ENCODE measurements at regions not wholly inside any gene's neighbourhood (a gene's known extent, or its start where the extent isn't known, plus 50 kb on each side); places are given as distances from the start of the nearest gene placed in this dataset.

DNA sequence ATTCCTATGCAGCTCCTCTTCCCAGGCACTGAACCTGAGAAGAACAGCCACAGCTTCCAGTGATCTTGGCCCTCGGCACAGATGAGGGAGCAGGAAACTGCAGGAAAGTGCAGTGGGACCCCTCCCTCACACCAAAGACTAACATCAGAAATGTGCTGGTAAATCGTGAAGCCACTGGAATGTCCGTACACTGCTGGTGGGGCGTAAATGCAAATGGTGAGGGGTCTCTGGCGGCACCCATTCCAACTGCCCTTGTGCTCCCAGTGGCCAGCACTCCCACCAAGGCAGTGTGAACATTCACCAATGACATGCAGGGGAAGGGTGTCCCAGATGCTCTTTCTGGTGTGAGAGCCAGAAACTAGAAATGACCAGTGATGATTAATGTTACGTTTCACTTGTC, 574.0 kb downstream of the BRD1 start:
- no peak for DNase-seq (ENCODE audit: low spot score in 2 of 2)
- no peaks in the 10 kb centered on the region for H3K9me3 ChIP-seq
- in situ Hi-C loops (cut with MboI; ENCODE audit: low sequenced_read_pairs), result no loop called here

DNA sequence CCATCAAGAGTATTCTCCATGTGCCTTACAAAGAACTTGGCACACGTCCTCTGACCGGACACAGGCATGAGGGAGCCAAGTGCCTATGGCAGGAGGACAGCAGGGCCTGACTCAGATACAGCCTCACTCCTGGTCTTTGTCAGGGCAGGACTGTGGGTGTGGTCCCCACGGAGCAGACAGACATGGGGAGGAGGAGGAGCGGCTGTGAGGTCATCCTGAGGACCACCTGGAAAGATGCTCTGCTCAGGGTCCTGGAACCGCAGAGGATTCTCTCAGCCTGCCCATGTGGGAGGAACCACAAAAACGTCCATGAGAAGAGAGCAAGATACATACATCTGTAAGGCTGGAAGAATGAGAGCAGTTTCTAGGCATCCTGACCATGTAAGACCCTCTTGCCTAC, 576.3 kb downstream of the BRD1 start:
- Histone ChIP-seq H3K36me3 (replicated peaks) (no peaks in the 10 kb centered on the region), H3K27me3 (ENCODE audit: low read depth) (no peaks in the 10 kb centered on the region), H3K4me1 (no peaks in the 10 kb centered on the region), H3K4me3 (no peak overlapping the region), H3K9me3 (no peaks in the 10 kb centered on the region)
- in situ Hi-C loops (cut with MboI; ENCODE audit: low sequenced_read_pairs), result no loop called here
- DNase-seq (ENCODE audit: low spot score in 2 of 2), result no peak

More for the DNA sequence above, 574.0 kb downstream of the BRD1 start:
- no peak overlapping the region for H3K4me3 ChIP-seq
- no peaks in the 10 kb centered on the region for H3K4me1 ChIP-seq
- no peaks in the 10 kb centered on the region for H3K27me3 ChIP-seq (ENCODE audit: low read depth)
- no peaks in the 10 kb centered on the region for H3K36me3 ChIP-seq (replicated peaks)

GRCh38 chr22:49247194-49247924, 580.3 kb downstream of the BRD1 start:
- Histone ChIP-seq H3K4me1 (no peaks in the 10 kb centered on the region), H3K27me3 (ENCODE audit: low read depth) (no peaks in the 10 kb centered on the region), H3K9me3 (no peaks in the 10 kb centered on the region), H3K4me3 (no peak overlapping the region), H3K36me3 (replicated peaks) (no peaks in the 10 kb centered on the region)
- in situ Hi-C loops (cut with MboI; ENCODE audit: low sequenced_read_pairs), result no loop called here
- no peak for DNase-seq (ENCODE audit: low spot score in 2 of 2)

GRCh38 chr22:49244466-49245420, 582.9 kb downstream of the BRD1 start:
- no peak for DNase-seq (ENCODE audit: low spot score in 2 of 2)
- Histone ChIP-seq H3K27me3 (ENCODE audit: low read depth) (no peaks in the 10 kb centered on the region), H3K9me3 (no peaks in the 10 kb centered on the region), H3K36me3 (replicated peaks) (no peaks in the 10 kb centered on the region), H3K4me3 (no peak overlapping the region), H3K4me1 (no peaks in the 10 kb centered on the region)
- in situ Hi-C loops (cut with MboI; ENCODE audit: low sequenced_read_pairs), result no loop called here

GRCh38 chr22:49243965-49244364, 583.7 kb downstream of the BRD1 start:
- H3K9me3 ChIP-seq, result no peaks in the 10 kb centered on the region
- no peak overlapping the region for H3K4me3 ChIP-seq
- H3K36me3 ChIP-seq (replicated peaks), result no peaks in the 10 kb centered on the region
- no peak for DNase-seq (ENCODE audit: low spot score in 2 of 2)
- H3K27me3 ChIP-seq (ENCODE audit: low read depth), result no peaks in the 10 kb centered on the region
- in situ Hi-C loops (cut with MboI; ENCODE audit: low sequenced_read_pairs), result no loop called here
- no peaks in the 10 kb centered on the region for H3K4me1 ChIP-seq

- Histone ChIP-seq H3K4me1 (no peaks in the 10 kb centered on the region), H3K36me3 (replicated peaks) (no peaks in the 10 kb centered on the region), H3K27me3 (ENCODE audit: low read depth) (no peaks in the 10 kb centered on the region), H3K4me3 (no peak overlapping the region), H3K9me3 (no peaks in the 10 kb centered on the region)
- DNase-seq (ENCODE audit: low spot score in 2 of 2), result no peak
- in situ Hi-C loops (cut with MboI; ENCODE audit: low sequenced_read_pairs), result no loop called here
These were observed 584.3 kb downstream of the BRD1 start for GRCh38 chr22:49243335-49243734.

DNA sequence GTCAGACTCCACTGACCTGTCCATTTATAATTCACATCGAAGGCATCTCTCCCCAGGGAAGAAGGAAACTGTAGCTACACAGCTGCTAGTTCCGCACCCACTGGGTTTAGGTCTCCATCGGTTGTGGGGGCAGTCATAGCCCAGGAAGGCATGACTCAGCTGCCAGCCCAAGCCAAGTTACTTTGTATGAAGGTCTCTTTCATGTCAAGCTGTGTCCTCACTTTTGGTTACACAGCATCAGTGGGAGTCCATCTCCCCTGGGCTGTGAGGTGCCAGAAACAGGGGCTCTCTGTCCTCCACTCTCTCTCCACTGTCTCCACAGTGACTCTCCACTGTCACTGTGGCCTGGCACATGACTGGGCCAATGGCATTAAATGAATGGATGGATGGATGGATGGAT, 585.2 kb downstream of the BRD1 start:
- H3K27me3 ChIP-seq (ENCODE audit: low read depth), result no peaks in the 10 kb centered on the region
- in situ Hi-C loops (cut with MboI; ENCODE audit: low sequenced_read_pairs), result no loop called here
- no peaks in the 10 kb centered on the region for H3K9me3 ChIP-seq
- no peaks in the 10 kb centered on the region for H3K4me1 ChIP-seq
- DNase-seq (ENCODE audit: low spot score in 2 of 2), result no peak
- H3K4me3 ChIP-seq, result no peak overlapping the region
- H3K36me3 ChIP-seq (replicated peaks), result no peaks in the 10 kb centered on the region

DNA sequence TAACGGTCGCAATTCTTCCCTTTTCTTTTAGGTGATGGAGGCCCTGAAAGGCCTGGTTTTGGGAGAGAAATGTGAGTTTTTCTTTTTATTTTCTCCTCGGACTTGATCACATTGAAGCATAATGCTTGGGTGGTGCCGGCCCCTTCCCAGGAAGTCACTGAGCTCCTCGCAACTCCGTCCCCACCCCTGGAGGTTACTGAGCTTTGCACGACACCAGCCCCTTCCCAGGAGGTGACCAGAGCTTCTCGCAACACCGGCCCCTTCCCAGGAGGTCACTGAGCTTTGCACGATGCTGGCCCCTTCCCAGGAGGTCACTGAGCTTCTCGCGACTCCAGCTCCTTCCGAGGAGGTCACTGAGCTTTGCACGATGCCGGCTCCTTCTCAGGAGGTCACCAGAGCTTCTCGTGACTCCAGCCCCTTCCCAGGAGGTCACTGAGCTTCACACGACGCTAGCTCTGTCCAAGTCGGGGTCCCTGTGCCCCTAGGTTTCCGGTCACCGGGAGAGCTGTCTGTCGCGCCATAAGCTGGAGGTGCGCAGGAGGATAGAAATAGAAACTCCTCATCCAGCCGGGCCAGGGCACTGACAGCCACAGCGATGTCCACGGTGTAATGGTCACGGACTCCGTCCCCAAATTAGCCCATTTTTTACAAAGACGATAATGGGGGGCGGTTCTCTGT, 586.4 kb downstream of the BRD1 start:
- Histone ChIP-seq H3K27me3 (ENCODE audit: low read depth) (no peaks in the 10 kb centered on the region), H3K9me3 (no peaks in the 10 kb centered on the region)
- in situ Hi-C loops (cut with MboI; ENCODE audit: low sequenced_read_pairs), result no loop called here

GRCh38 chr22:49240472-49240871, 587.2 kb downstream of the BRD1 start:
- no peaks in the 10 kb centered on the region for H3K27me3 ChIP-seq (ENCODE audit: low read depth)
- in situ Hi-C loops (cut with MboI; ENCODE audit: low sequenced_read_pairs), result no loop called here
- DNase-seq (ENCODE audit: low spot score in 2 of 2), result no peak
- no peaks in the 10 kb centered on the region for H3K4me1 ChIP-seq
- no peak overlapping the region for H3K4me3 ChIP-seq
- no peaks in the 10 kb centered on the region for H3K36me3 ChIP-seq (replicated peaks)
- no peaks in the 10 kb centered on the region for H3K9me3 ChIP-seq

More for the DNA sequence above, 586.4 kb downstream of the BRD1 start:
- no peaks in the 10 kb centered on the region for H3K4me1 ChIP-seq
- H3K4me3 ChIP-seq, result no peak overlapping the region
- H3K36me3 ChIP-seq (replicated peaks), result no peaks in the 10 kb centered on the region
- no peak for DNase-seq (ENCODE audit: low spot score in 2 of 2)

DNA sequence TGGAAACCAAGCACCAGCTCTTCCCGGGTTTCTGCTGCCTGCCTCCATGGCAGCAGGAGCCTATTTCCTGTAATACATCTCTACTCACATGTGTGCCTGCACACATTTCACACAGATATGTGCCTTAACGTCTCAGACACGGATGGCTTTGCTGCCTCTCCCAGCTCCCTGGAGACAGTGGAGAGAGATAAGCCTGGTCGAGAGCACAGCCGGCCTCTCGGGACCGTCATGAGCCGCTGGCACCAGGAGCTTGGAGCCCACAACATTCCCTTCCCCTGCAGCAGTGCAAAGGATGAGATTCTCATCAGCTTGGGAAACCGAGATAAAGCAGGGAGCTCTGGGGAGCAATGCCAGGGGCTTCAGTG, 587.7 kb downstream of the BRD1 start:
- no peaks in the 10 kb centered on the region for H3K9me3 ChIP-seq
- no peak for DNase-seq (ENCODE audit: low spot score in 2 of 2)
- H3K27me3 ChIP-seq (ENCODE audit: low read depth), result no peaks in the 10 kb centered on the region
- H3K36me3 ChIP-seq (replicated peaks), result no peaks in the 10 kb centered on the region
- H3K4me3 ChIP-seq, result no peak overlapping the region
- in situ Hi-C loops (cut with MboI; ENCODE audit: low sequenced_read_pairs), result no loop called here
- no peaks in the 10 kb centered on the region for H3K4me1 ChIP-seq

- DNase-seq (ENCODE audit: low spot score in 2 of 2), result no peak
- Histone ChIP-seq H3K27me3 (ENCODE audit: low read depth) (no peaks in the 10 kb centered on the region), H3K4me1 (no peaks in the 10 kb centered on the region), H3K9me3 (no peaks in the 10 kb centered on the region), H3K36me3 (replicated peaks) (no peaks in the 10 kb centered on the region), H3K4me3 (no peak overlapping the region)
- in situ Hi-C loops (cut with MboI; ENCODE audit: low sequenced_read_pairs), result no loop called here
These were observed 588.2 kb downstream of the BRD1 start for GRCh38 chr22:49239264-49240015.

- no peak for DNase-seq (ENCODE audit: low spot score in 2 of 2)
- in situ Hi-C loops (cut with MboI; ENCODE audit: low sequenced_read_pairs), result no loop called here
- H3K4me1 ChIP-seq, result no peaks in the 10 kb centered on the region
- no peaks in the 10 kb centered on the region for H3K9me3 ChIP-seq
- H3K4me3 ChIP-seq, result no peak overlapping the region
- H3K27me3 ChIP-seq (ENCODE audit: low read depth), result no peaks in the 10 kb centered on the region
- no peaks in the 10 kb centered on the region for H3K36me3 ChIP-seq (replicated peaks)
These were observed 589.2 kb downstream of the BRD1 start for GRCh38 chr22:49238181-49239141.
